Keratinocyte (primary cell): ENCODE measurements at regions not wholly inside any gene's neighbourhood (a gene's known extent, or its start where the extent isn't known, plus 50 kb on each side); places are given as distances from the start of the nearest gene placed in this dataset.

Source experiments
- DNase-seq: peaks from one replicate; pipeline ENCODE4 v3.0.0-alpha.2; 2011; ENCODE audit warnings: low read depth, missing footprints, low spot score
- FAIRE-seq: peaks from 2 replicates; lab custom pipeline; 2011; peaks lifted over from hg19 to GRCh38; lab: Jason Lieb, UNC
- H2AFZ ChIP-seq: 2 replicates; pipeline ENCODE4 v1.6.0; 2012; ENCODE audit warnings: low read length, control low read depth, inconsistent platforms; ENCODE audit not compliant: control insufficient read depth
- H3K27ac ChIP-seq: 2 replicates; pipeline ENCODE4 v1.5.1; 2011; ENCODE audit warnings: low read length; ENCODE audit not compliant: control insufficient read depth, insufficient read depth
- H3K27me3 ChIP-seq: 3 replicates; pipeline ENCODE4 v1.6.0; 2011; ENCODE audit warnings: low read length; ENCODE audit not compliant: control insufficient read depth, insufficient read depth; ENCODE audit errors: extremely low read depth
- H3K36me3 ChIP-seq, 2 experiments: 2 replicates in 1 of 2; 3 replicates in 1 of 2; pipeline ENCODE4 v1.5.1; 2011; ENCODE audit warnings: low read length in 2 of 2, mild to moderate bottlenecking in 1 of 2; ENCODE audit not compliant: control insufficient read depth in 2 of 2, insufficient read depth in 2 of 2; ENCODE audit errors: extremely low read depth in 1 of 2
- H3K4me1 ChIP-seq: 3 replicates; pipeline ENCODE4 v1.5.1; 2011; ENCODE audit warnings: low read length; ENCODE audit not compliant: control insufficient read depth, insufficient read depth; ENCODE audit errors: extremely low read depth
- H3K4me2 ChIP-seq: 3 replicates; pipeline ENCODE4 v1.6.0; 2011; ENCODE audit warnings: low read depth, low read length; ENCODE audit not compliant: control insufficient read depth, insufficient read depth; ENCODE audit errors: extremely low read depth
- H3K4me3 ChIP-seq, 3 experiments: fragments of 200-600 bp in 1 of 3; sonication (generic) in 1 of 3; 2 replicates in 2 of 3; 3 replicates in 1 of 3; pipeline ENCODE4 v1.5.1; 2011 to 2016; ENCODE audit warnings: low read length in 3 of 3, mild to moderate bottlenecking in 3 of 3, control low read depth in 2 of 3, inconsistent platforms in 1 of 3, low read depth in 1 of 3, mixed read lengths in 1 of 3, mixed run types in 1 of 3, moderate library complexity in 1 of 3; ENCODE audit not compliant: control insufficient read depth in 2 of 3, insufficient read depth in 2 of 3; ENCODE audit errors: extremely low read depth in 1 of 3
- H3K79me2 ChIP-seq: 2 replicates; pipeline ENCODE4 v1.6.0; 2012; ENCODE audit warnings: low read length; ENCODE audit not compliant: control insufficient read depth, insufficient read depth
- H3K9ac ChIP-seq: 3 replicates; pipeline ENCODE4 v1.6.0; 2011; ENCODE audit warnings: low read length; ENCODE audit not compliant: control insufficient read depth, insufficient read depth; ENCODE audit errors: extremely low read depth
- H3K9me1 ChIP-seq: 3 replicates; pipeline ENCODE4 v1.6.0; 2011; ENCODE audit warnings: low read length; ENCODE audit not compliant: control insufficient read depth, insufficient read depth; ENCODE audit errors: extremely low read depth
- H3K9me3 ChIP-seq: 2 replicates; pipeline ENCODE4 v1.5.1; 2012; ENCODE audit warnings: low read depth, low read length; ENCODE audit not compliant: control insufficient read depth
- H4K20me1 ChIP-seq: 3 replicates; pipeline ENCODE4 v1.6.0; 2011; ENCODE audit warnings: low read length; ENCODE audit not compliant: control insufficient read depth, insufficient read depth; ENCODE audit errors: extremely low read depth
- CTCF ChIP-seq, 3 experiments: IDR thresholded peaks in 1 of 3; conservative IDR thresholded peaks in 1 of 3; optimal IDR thresholded peaks in 1 of 3; 2 replicates in 2 of 3; 3 replicates in 1 of 3; pipeline versions ENCODE3 to v1.5.1; 2011; ENCODE audit warnings: low read length in 3 of 3, mild to moderate bottlenecking in 3 of 3, moderate library complexity in 2 of 3, control low read depth in 1 of 3, inconsistent platforms in 1 of 3; ENCODE audit not compliant: insufficient read depth in 2 of 3; ENCODE audit errors: extremely low read depth in 1 of 3
- EZH2 ChIP-seq: IDR thresholded peaks from one replicate; pipeline ENCODE4 v1.6.1; 2012; ENCODE audit warnings: inconsistent platforms, mild to moderate bottlenecking, low read length, moderate library complexity
- dilution Hi-C: fragments of 300-500 bp; cut with MboI; formaldehyde crosslinking; loops from one replicate; pipeline ENCODE4 v1.7.0; 2020; ENCODE audit warnings: low sequenced_read_pairs; ENCODE audit not compliant: extremely low pct_ligation_motif_present

DNA sequence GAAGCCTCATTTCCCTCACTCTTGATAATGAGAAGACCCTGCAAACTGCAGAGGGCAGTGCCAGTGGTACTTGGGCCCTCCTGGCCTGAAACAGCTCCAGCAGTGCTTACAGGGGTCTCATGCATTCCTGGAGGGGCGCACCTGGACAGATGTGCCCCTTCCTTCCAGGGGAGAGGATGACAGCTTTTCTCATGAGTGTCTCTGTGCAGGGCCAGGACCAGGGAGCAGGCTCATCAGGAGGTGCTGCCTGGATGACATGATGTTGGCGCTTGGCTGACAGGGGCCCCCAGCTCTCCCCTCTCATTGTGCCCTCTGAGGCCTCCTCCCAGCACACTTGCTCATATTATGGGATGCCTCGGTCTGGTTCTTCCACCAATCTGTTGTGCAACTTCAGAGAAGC lies 95.1 kb upstream of the MYCN start:
- Histone ChIP-seq H3K9me3 (no peaks in the 10 kb centered on the region), H2AFZ (no peak overlapping the region), H3K4me2 (no peak overlapping the region), H3K9me1 (no peaks in the 10 kb centered on the region), H3K36me3 (no peaks in the 10 kb centered on the region), H3K9ac (no peak overlapping the region), H3K27ac (no peak overlapping the region), H3K79me2 (no peaks in the 10 kb centered on the region), H4K20me1 (no peaks in the 10 kb centered on the region), H3K4me1 (peaks cover 1% of the 10 kb centered on the region), H3K4me3 (no peak overlapping the region), H3K27me3 (no peaks in the 10 kb centered on the region)
- dilution Hi-C loops: no loop called here
- FAIRE-seq (no peak), DNase-seq (no peak)
- TF ChIP-seq EZH2 (no peak), CTCF (optimal IDR thresholded peaks at IDR 0.05 in 1 of 3, IDR thresholded peaks at IDR 0.05 in 1 of 3, conservative IDR thresholded peaks at IDR 0.05 in 1 of 3; ENCODE audit: extremely low read depth in 1 of 3, insufficient read depth in 2 of 3, low read length in 3 of 3) (no peak)

DNA sequence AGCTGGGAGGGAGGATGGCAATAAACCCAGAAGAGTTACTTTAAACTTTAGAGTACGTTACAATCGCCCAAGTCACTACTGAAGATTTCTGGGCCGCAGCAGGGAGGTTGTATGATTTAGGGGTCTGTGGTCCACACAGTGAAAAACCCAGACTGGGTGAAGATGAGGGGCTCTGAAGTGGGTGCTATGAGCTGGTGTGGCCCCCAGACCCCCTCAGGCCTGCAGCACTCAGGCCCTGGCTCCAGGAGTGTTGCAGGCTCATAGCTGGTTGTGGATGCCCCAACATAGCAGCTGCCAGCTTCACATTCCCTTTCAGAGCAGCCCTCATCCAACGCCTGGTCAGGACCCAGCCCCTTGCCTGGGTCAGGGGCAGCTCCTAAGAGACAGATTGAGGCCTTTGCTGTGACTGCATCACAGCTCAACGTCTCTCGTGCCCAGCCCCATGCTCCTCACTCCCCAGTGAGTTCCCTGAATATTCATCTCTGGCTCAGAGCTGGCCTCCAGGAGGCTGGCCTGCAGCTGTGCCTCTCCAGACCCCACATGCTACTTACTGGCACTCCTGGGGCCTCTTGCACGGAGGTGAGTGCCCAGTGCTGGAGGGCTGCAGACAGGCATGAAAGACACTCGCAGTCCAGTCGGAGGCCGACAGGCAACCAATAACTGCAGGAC lies 94.5 kb upstream of the MYCN start:
- H3K9ac ChIP-seq: no peak overlapping the region
- DNase-seq: no peak
- H3K9me3 ChIP-seq: no peaks in the 10 kb centered on the region
- no peak overlapping the region for H3K4me3 ChIP-seq
- no peaks in the 10 kb centered on the region for H3K79me2 ChIP-seq
- FAIRE-seq: no peak
- no peak overlapping the region for H3K4me2 ChIP-seq
- H2AFZ ChIP-seq: no peak overlapping the region
- no peaks in the 10 kb centered on the region for H4K20me1 ChIP-seq
- no peak for TF ChIP-seq CTCF (optimal IDR thresholded peaks at IDR 0.05 in 1 of 3, IDR thresholded peaks at IDR 0.05 in 1 of 3, conservative IDR thresholded peaks at IDR 0.05 in 1 of 3; ENCODE audit: extremely low read depth in 1 of 3, insufficient read depth in 2 of 3, low read length in 3 of 3)
- TF ChIP-seq EZH2: no peak
- no peaks in the 10 kb centered on the region for H3K27me3 ChIP-seq
- dilution Hi-C loops: no loop called here
- H3K36me3 ChIP-seq: no peaks in the 10 kb centered on the region
- no peaks in the 10 kb centered on the region for H3K4me1 ChIP-seq
- no peak overlapping the region for H3K27ac ChIP-seq
- no peaks in the 10 kb centered on the region for H3K9me1 ChIP-seq
